Uterus (tissue), 2 donors: ENCODE measurements at regions not wholly inside any gene's neighbourhood (a gene's known extent, or its start where the extent isn't known, plus 50 kb on each side); places are given as distances from the start of the nearest gene placed in this dataset.

Source experiments
- POLR2A ChIP-seq, 2 donors: fragments of 450-650 bp; IDR thresholded peaks; one replicate each; pipeline ENCODE4 v1.6.1; 2016; ENCODE audit warnings: antibody characterized with exemption in 2 of 2, mild to moderate bottlenecking in 1 of 2, moderate library complexity in 1 of 2
- TF ChIP-seq, protein P1 (sequence below), 4 experiments: fragments of 200-600 bp in 2 of 4; fragments of 450-650 bp in 2 of 4; sonication (generic) in 2 of 4; IDR thresholded peaks; one replicate each; pipeline ENCODE4 v1.5.1; 2016 to 2019; ENCODE audit warnings: antibody characterized with exemption in 4 of 4, mild to moderate bottlenecking in 2 of 4, moderate library complexity in 1 of 4

GRCh38 chr7:101681170-101682007 is 52.3 kb upstream of the MYL10 start:
- TF ChIP-seq, protein P1, sequence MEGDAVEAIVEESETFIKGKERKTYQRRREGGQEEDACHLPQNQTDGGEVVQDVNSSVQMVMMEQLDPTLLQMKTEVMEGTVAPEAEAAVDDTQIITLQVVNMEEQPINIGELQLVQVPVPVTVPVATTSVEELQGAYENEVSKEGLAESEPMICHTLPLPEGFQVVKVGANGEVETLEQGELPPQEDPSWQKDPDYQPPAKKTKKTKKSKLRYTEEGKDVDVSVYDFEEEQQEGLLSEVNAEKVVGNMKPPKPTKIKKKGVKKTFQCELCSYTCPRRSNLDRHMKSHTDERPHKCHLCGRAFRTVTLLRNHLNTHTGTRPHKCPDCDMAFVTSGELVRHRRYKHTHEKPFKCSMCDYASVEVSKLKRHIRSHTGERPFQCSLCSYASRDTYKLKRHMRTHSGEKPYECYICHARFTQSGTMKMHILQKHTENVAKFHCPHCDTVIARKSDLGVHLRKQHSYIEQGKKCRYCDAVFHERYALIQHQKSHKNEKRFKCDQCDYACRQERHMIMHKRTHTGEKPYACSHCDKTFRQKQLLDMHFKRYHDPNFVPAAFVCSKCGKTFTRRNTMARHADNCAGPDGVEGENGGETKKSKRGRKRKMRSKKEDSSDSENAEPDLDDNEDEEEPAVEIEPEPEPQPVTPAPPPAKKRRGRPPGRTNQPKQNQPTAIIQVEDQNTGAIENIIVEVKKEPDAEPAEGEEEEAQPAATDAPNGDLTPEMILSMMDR (IDR thresholded peaks at IDR 0.05), result no peak
- TF ChIP-seq POLR2A (IDR thresholded peaks at IDR 0.05), result no peak
